HL-60 (cell line): ENCODE measurements at regions not wholly inside any gene's neighbourhood (a gene's known extent, or its start where the extent isn't known, plus 50 kb on each side); places are given as distances from the start of the nearest gene placed in this dataset.
A peak's percentile ranks its signal among the peaks of the same experiment; 100 is the strongest.
"Not testable (repeated sequence)": the region's sequence is repeated elsewhere in the genome, so short reads cannot be mapped to it uniquely, and the experiment has no call there.

Experiments used
- DNase-seq, 2 experiments: peaks; one replicate each; pipeline ENCODE4 v3.0.0-alpha.2; 2010 to 2020; ENCODE audit warnings: low read depth in 1 of 2, low spot score in 1 of 2
- H3K27ac ChIP-seq: fragments of 250-450 bp; sonication (Bioruptor Pico); replicated peaks from 2 replicates; pipeline ENCODE4 v1.5.1; 2020; ENCODE audit warnings: mild to moderate bottlenecking, moderate library complexity
- H3K27me3 ChIP-seq: fragments of 250-450 bp; sonication (Bioruptor Pico); 2 replicates; pipeline ENCODE4 v1.5.1; 2021; ENCODE audit warnings: mild to moderate bottlenecking, moderate library complexity; ENCODE audit not compliant: insufficient read depth, poor library complexity, severe bottlenecking
- H3K4me3 ChIP-seq: replicated peaks from 2 replicates; pipeline ENCODE4 v1.5.1; 2011; ENCODE audit warnings: mild to moderate bottlenecking, control low read depth, low read length; ENCODE audit not compliant: insufficient read depth
- GABPA ChIP-seq: IDR thresholded peaks from 2 replicates; pipeline ENCODE4 v1.6.1; 2012; ENCODE audit warnings: low read depth
- POLR2AphosphoS5 ChIP-seq: IDR thresholded peaks from 2 replicates; pipeline ENCODE4 v1.6.1; 2012; ENCODE audit warnings: low read depth
- SPI1 ChIP-seq: IDR thresholded peaks from 2 replicates; pipeline ENCODE4 v1.6.1; 2012; ENCODE audit warnings: low read depth, mild to moderate bottlenecking, borderline replicate concordance
- TF ChIP-seq, protein P1 (sequence below): IDR thresholded peaks from one replicate; pipeline ENCODE4 v1.5.1; 2011; ENCODE audit warnings: low read length, control low read depth, inconsistent platforms; ENCODE audit not compliant: insufficient read depth
- TF ChIP-seq, protein P2 (sequence below): IDR thresholded peaks from 2 replicates; pipeline ENCODE4 v1.6.1; 2012; ENCODE audit warnings: low read depth; ENCODE audit not compliant: insufficient replicate concordance

DNA sequence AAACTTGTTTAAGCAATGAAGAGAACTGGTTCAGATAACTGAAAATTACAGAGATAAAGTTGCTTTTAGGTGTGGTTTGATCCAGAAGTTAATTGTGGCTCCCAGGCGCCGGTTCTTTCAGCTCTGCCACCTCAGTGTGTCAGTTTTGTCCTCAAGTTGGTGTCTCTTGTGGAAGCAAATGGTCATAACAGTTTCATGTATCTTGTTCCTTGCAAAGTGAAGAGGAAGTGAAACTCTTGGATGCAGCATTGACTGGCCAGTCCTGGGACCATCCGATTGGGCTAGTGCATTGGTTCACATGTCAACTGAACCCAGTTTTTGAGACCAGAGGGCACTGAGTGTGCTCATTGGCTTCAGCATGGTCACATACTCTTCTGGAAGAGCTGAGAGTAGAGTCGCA lies 181.4 kb upstream of the GRM7 start:
- Histone ChIP-seq H3K27me3 (no peaks in the 10 kb centered on the region), H3K27ac (no peak overlapping the region), H3K4me3 (no peak overlapping the region)
- DNase-seq = peak in 1 of 2 experiments; percentile 3
- TF ChIP-seq, protein P1, sequence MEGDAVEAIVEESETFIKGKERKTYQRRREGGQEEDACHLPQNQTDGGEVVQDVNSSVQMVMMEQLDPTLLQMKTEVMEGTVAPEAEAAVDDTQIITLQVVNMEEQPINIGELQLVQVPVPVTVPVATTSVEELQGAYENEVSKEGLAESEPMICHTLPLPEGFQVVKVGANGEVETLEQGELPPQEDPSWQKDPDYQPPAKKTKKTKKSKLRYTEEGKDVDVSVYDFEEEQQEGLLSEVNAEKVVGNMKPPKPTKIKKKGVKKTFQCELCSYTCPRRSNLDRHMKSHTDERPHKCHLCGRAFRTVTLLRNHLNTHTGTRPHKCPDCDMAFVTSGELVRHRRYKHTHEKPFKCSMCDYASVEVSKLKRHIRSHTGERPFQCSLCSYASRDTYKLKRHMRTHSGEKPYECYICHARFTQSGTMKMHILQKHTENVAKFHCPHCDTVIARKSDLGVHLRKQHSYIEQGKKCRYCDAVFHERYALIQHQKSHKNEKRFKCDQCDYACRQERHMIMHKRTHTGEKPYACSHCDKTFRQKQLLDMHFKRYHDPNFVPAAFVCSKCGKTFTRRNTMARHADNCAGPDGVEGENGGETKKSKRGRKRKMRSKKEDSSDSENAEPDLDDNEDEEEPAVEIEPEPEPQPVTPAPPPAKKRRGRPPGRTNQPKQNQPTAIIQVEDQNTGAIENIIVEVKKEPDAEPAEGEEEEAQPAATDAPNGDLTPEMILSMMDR = no peak
- peak; percentile 25; the same call in 1 of the 2 replicates for TF ChIP-seq SPI1

DNA sequence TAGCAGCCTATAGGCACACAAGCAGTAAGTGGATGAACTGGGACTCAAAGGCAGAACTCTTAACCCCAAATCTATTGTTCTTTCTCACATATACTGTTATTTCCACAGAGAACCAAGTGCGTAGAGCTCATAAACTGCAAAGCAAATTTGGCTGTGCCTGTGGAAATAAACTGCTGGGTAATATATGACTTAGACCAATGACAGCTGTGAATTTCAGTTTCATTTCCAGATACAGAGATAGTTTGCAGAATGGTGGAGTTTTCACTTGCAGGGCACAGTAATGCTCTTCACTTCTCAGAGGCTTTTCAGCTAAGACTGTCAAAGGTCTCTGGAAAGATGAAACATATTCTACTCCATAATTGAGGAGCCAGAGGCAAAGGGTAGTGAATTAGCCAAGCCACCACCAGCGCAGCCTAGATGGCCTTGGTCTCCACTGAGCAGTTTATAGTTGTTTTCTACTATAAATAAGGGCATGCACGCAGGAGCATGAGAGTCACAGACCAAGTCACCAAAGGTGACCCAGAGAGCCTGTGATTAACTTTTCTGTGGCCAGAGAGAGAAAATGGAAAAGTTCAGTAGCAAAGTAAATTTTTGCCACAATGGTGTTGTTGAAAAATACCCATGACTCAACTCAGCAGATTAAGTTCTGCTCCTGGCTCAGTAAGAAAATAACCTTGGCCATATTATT lies 180.7 kb upstream of the GRM7 start:
- DNase-seq = no peak
- H3K27me3 ChIP-seq = no peaks in the 10 kb centered on the region
- H3K27ac ChIP-seq = no peak overlapping the region
- no peak for TF ChIP-seq SPI1
- no peak for TF ChIP-seq GABPA
- TF ChIP-seq, protein P1 = no peak
- TF ChIP-seq POLR2AphosphoS5 = no peak
- TF ChIP-seq, protein P2, sequence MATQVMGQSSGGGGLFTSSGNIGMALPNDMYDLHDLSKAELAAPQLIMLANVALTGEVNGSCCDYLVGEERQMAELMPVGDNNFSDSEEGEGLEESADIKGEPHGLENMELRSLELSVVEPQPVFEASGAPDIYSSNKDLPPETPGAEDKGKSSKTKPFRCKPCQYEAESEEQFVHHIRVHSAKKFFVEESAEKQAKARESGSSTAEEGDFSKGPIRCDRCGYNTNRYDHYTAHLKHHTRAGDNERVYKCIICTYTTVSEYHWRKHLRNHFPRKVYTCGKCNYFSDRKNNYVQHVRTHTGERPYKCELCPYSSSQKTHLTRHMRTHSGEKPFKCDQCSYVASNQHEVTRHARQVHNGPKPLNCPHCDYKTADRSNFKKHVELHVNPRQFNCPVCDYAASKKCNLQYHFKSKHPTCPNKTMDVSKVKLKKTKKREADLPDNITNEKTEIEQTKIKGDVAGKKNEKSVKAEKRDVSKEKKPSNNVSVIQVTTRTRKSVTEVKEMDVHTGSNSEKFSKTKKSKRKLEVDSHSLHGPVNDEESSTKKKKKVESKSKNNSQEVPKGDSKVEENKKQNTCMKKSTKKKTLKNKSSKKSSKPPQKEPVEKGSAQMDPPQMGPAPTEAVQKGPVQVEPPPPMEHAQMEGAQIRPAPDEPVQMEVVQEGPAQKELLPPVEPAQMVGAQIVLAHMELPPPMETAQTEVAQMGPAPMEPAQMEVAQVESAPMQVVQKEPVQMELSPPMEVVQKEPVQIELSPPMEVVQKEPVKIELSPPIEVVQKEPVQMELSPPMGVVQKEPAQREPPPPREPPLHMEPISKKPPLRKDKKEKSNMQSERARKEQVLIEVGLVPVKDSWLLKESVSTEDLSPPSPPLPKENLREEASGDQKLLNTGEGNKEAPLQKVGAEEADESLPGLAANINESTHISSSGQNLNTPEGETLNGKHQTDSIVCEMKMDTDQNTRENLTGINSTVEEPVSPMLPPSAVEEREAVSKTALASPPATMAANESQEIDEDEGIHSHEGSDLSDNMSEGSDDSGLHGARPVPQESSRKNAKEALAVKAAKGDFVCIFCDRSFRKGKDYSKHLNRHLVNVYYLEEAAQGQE = no peak
- no peak overlapping the region for H3K4me3 ChIP-seq

DNA sequence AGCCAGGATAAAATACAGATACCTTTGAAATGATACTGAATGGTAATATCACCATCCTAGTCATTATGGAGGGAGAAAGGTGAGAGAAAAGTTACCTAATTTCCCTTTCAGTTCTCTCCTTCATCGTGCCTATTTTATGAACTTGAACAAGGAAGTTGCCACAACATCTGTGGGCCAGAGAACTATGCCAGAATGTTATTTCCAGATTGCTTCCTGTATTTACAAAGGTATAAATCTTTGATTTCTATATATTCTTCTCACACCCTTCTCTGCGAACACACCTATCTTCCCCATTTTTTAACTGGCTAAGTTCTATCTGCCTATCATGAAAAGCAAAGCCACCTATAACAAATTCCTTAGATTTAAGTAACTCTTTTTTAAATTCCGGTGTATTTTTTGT lies 163.6 kb upstream of the GRM7 start:
- no peak for DNase-seq
- Histone ChIP-seq H3K27me3 (no peaks in the 10 kb centered on the region), H3K27ac (no peak overlapping the region), H3K4me3 (no peak overlapping the region)
- TF ChIP-seq SPI1 (no peak), POLR2AphosphoS5 (no peak), GABPA (no peak)
- TF ChIP-seq, protein P2 = no peak
- TF ChIP-seq, protein P1 = no peak

DNA sequence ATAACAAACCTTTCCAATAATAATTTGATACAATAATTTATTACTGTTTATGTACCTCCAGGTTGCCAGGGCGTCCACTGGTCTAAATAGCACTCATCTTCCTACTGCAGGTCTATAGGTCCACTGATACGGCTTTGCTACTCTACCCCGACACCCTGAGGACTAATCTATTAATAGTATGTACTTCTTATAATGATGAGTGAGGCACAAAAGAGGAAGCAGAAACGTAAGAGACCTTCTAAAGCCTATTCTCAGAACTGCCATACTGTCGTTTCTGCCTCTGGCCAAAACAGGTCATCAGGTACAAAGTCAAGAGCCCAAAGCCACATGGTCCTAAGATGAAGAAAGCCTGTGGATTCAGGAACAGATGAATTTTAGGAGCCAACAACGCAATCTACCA lies 163.2 kb upstream of the GRM7 start:
- H3K27me3 ChIP-seq = no peaks in the 10 kb centered on the region
- no peak for DNase-seq
- H3K27ac ChIP-seq = no peak overlapping the region
- no peak overlapping the region for H3K4me3 ChIP-seq
- TF ChIP-seq POLR2AphosphoS5 = no peak
- TF ChIP-seq, protein P1 = no peak
- TF ChIP-seq GABPA = no peak
- no peak for TF ChIP-seq SPI1
- TF ChIP-seq, protein P2 = no peak

DNA sequence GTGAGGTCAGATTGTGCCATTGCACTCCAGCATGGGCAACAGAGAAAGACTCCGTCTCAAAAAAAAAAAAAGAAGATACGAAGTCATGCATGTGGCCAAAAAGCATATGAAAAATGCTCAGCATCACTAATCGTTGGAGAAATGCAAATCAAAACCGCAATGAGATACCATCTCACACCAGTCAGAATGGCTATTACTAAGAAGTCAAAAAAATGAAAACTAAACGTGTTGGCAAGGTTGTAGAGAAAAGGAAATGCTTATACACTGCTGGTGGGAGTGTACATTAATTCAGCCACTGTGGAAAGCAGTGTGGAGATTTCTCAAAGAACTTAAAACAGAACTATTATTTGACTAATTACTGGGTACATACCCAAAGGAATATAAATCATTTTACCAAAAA lies 156.1 kb upstream of the GRM7 start:
- H3K4me3 ChIP-seq, DNase-seq, H3K27ac ChIP-seq, H3K27me3 ChIP-seq: not testable (repeated sequence)
